NCI-H748 (cell line): ENCODE measurements at regions not wholly inside any gene's neighbourhood (a gene's known extent, or its start where the extent isn't known, plus 50 kb on each side); places are given as distances from the start of the nearest gene placed in this dataset.

Source experiments
- DNase-seq: peaks from one replicate; lab custom pipeline; 2025; ENCODE audit not compliant: unreplicated experiment; lab: John Stamatoyannopoulos, UW

GRCh38 chr3:118262800-118263402 is 771.7 kb downstream of the IGSF11 start:
- DNase-seq = no peak

GRCh38 chr3:118267588-118267987 is 767.1 kb downstream of the IGSF11 start:
- no peak for DNase-seq

GRCh38 chr3:118269537-118270125 is 765.0 kb downstream of the IGSF11 start:
- DNase-seq = peak; percentile 44

GRCh38 chr3:118272991-118273390 is 761.7 kb downstream of the IGSF11 start:
- no peak for DNase-seq

GRCh38 chr3:118277814-118278213 is 756.8 kb downstream of the IGSF11 start:
- DNase-seq = no peak

- no peak for DNase-seq
These were observed 741.8 kb downstream of the IGSF11 start for GRCh38 chr3:118292841-118293240.

- DNase-seq = no peak
These were observed 736.5 kb downstream of the IGSF11 start for GRCh38 chr3:118298133-118298532.

- DNase-seq = no peak
These were observed 730.1 kb downstream of the IGSF11 start for GRCh38 chr3:118304557-118304956.

GRCh38 chr3:118332699-118333098 is 701.9 kb downstream of the IGSF11 start:
- no peak for DNase-seq

GRCh38 chr3:118337649-118338048 is 697.0 kb downstream of the IGSF11 start:
- no peak for DNase-seq

- no peak for DNase-seq
These were observed 687.1 kb downstream of the IGSF11 start for GRCh38 chr3:118347396-118348168.

- no peak for DNase-seq
These were observed 686.5 kb downstream of the IGSF11 start for GRCh38 chr3:118348169-118348557.

GRCh38 chr3:118354556-118354955 is 680.1 kb downstream of the IGSF11 start:
- DNase-seq = no peak

- no peak for DNase-seq
These were observed 664.7 kb downstream of the IGSF11 start for GRCh38 chr3:118369892-118370491.

GRCh38 chr3:118380576-118380975 is 654.1 kb downstream of the IGSF11 start:
- no peak for DNase-seq

GRCh38 chr3:118396491-118396890 is 638.2 kb downstream of the IGSF11 start:
- no peak for DNase-seq

GRCh38 chr3:118400086-118400485 is 634.6 kb downstream of the IGSF11 start:
- DNase-seq = no peak

- no peak for DNase-seq
These were observed 633.8 kb downstream of the IGSF11 start for GRCh38 chr3:118400886-118401285.

- DNase-seq = no peak
These were observed 632.8 kb downstream of the IGSF11 start for GRCh38 chr3:118401887-118402286.

GRCh38 chr3:118402971-118403370 is 631.7 kb downstream of the IGSF11 start:
- DNase-seq = no peak

GRCh38 chr3:118406562-118406961 is 628.1 kb downstream of the IGSF11 start:
- no peak for DNase-seq

- DNase-seq = no peak
These were observed 626.2 kb downstream of the IGSF11 start for GRCh38 chr3:118408431-118408830.
